HG02678 (cell line): ENCODE measurements at regions not wholly inside any gene's neighbourhood (a gene's known extent, or its start where the extent isn't known, plus 50 kb on each side); places are given as distances from the start of the nearest gene placed in this dataset.
A peak's percentile ranks its signal among the peaks of the same experiment; 100 is the strongest.
"Not testable (repeated sequence)": the region's sequence is repeated elsewhere in the genome, so short reads cannot be mapped to it uniquely, and the experiment has no call there.

Experiments
- ATAC-seq: cut with Tn5 transposase; IDR thresholded peaks from one replicate; pipeline ENCODE4 v1.9.1; 2021; ENCODE audit warnings: mild to moderate bottlenecking, moderate library complexity; ENCODE audit not compliant: unreplicated experiment

DNA sequence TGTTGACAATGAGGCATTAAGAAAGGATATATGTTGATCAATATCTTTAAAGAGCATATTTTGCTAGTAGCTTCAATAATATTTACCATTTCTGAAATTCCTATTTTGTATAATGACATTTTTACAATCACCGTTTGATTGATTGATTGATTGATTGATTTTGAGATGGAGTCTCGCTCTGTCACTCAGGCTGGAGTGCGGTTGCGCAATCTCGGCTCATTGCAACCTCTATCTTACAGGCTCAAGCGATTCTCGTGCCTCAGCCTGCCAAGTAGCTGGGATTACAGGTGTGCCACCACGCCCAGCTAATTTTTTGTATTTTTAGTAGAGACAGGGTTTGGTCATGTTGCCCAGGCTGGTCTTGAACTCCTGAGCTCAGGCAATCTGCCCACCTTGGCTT lies 150.9 kb upstream of the TEX13D start:
- not testable (repeated sequence) for ATAC-seq

- no peak for ATAC-seq
Measured at GRCh38 chrX:124190440-124190839, 142.0 kb upstream of the TEX13D start.

GRCh38 chrX:124194199-124194598 lies 138.3 kb upstream of the TEX13D start:
- no peak for ATAC-seq

- no peak for ATAC-seq
Measured at GRCh38 chrX:124194901-124195300, 137.6 kb upstream of the TEX13D start.

GRCh38 chrX:124203311-124203710 lies 129.1 kb upstream of the TEX13D start:
- no peak for ATAC-seq

- no peak for ATAC-seq
Measured at GRCh38 chrX:124208660-124209059, 123.8 kb upstream of the TEX13D start.

GRCh38 chrX:124209792-124210576 lies 122.5 kb upstream of the TEX13D start:
- no peak for ATAC-seq

- ATAC-seq: peak; percentile 81
Measured at GRCh38 chrX:124211312-124211942, 121.0 kb upstream of the TEX13D start.

DNA sequence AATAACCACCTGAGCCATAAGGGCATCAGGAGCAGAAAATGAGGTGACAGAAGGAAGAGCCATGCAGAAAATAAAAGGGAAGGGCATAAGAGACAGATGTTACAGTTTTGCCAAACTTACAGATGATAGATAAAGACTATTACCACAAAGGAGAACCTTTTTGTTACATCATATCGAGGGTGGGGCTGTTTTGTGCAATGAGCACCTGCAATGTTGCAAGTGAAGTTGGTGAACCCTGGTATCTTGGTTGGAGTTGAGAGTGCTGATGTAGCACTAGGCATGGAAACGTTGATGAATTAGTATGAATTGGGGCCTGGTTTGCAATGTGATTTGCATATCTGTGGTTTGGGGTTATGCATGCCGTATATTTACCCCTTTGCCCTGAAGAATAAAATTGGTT lies 119.8 kb upstream of the TEX13D start:
- no peak for ATAC-seq

DNA sequence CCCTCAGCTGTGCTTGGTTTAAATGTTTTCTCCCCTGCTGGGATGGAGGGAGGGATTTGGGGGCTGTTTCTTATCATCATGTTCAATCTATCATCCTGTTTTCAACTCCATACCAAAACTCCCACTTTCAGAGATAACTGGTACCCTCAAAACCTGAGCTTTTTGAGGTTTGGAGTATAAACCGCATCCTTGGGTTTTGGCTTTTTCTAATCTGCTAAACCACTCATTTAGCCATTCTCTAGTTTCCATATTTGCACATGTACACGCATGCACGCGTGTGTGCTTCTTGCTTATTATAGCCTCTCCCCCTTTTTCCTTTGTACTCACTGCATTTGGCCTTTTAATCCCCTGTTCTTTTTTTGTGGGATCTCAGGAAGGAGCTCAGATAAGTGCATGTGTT lies 116.7 kb upstream of the TEX13D start:
- ATAC-seq: no peak

- no peak for ATAC-seq
Measured at GRCh38 chrX:124216396-124217115, 115.9 kb upstream of the TEX13D start.

- ATAC-seq: peak; percentile 77
Measured at GRCh38 chrX:124217304-124218251, 114.9 kb upstream of the TEX13D start.

- ATAC-seq: no peak
Measured at GRCh38 chrX:124223524-124223923, 108.9 kb upstream of the TEX13D start.

DNA sequence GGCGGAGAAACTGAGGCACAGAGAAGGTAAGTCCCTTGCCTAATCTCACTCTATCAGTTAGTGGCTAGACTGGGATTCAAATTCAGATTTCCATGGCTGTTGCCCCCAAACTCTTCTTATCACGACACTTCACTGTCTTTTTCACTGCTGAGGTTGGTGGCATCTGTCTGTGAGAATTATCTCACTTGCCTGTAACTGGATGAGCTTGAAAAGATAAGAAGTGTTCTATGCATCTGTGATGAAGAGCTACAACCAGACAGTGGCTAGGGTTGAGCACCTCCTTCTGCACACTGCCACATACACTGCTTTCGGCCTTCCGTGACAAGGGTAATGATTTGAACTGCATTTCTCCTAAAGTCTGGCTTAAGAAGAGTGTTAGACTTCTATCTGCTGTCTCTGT lies 107.9 kb upstream of the TEX13D start:
- no peak for ATAC-seq

DNA sequence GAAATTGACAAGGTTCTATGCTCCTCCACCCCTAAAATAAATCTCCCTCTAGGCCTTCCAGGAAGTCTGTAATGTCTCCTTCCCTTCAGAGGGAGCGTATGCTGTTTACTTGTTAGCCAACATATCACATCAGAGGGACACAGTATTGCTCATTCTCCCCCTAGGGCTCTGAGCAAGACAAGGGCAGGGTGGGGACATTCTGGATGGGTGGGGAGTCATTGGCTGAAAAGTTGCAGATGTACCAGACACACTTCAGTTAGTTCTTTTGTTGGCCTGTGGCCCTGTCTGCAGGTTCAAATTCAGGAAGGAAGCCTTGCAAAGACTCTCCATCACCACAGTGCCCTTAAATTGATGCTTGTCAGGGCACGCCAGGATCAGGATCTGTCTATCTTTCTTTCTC lies 106.3 kb upstream of the TEX13D start:
- ATAC-seq: no peak

- no peak for ATAC-seq
Measured at GRCh38 chrX:124228849-124229248, 103.6 kb upstream of the TEX13D start.

- no peak for ATAC-seq
Measured at GRCh38 chrX:124229374-124229773, 103.1 kb upstream of the TEX13D start.

GRCh38 chrX:124230655-124231450 lies 101.6 kb upstream of the TEX13D start:
- ATAC-seq: no peak

DNA sequence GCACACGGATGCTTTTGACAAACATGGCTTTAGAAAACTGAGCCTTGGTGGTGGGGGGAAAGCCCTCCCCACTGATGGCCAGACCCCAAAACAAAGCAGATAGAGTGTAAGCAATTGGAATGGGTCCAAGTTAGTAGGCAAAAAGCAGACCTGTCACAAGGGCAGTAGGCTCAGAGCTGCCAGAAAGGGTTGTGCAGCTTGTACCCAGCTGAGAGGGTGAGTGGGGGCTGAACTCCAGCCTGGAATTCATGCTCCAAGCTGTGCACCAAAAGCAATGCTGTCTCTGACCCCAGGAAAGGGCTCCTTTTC lies 101.1 kb upstream of the TEX13D start:
- ATAC-seq: no peak

DNA sequence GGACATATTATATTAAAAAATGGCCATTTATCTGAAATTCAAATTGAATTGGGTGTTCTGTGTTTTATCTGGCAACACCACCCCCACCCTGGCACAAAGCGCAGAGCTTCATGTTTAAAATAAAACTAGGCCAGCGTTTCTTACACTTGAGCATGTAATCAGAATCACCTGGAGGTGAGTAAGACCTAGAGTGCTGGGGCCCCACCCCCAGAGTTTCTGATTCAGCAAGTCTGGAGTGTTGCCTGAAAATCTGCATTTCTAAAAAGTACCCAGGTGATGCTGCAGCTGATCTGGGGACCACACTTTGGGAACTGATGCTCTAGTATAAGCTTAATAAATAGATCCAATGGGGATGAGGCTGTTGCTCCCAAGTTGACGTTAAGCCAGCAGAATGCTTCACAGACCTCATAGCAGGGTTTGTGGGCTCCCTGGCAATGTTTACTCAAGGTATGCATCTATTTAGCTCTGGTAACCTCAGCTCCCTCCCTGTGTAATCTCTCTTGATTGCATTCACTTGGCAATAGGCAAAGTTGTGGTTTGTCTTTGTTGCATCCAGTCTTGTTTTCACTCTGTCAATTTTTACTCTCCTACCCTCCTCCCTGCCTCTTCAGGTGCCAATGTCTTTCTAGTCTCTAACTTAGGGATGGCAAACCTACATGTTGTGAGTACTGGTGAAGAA lies 99.8 kb upstream of the TEX13D start:
- peak; percentile 88 for ATAC-seq
